ENCODE measurements at regions not wholly inside any gene's neighbourhood (a gene's known extent, or its start where the extent isn't known, plus 50 kb on each side); places are given as distances from the start of the nearest gene placed in this dataset.
A peak's percentile ranks its signal among the peaks of the same experiment; 100 is the strongest.

GRCh38 chr2:65532326-65532725, 99.9 kb upstream of the SPRED2 start:
- no peak for DNase-seq (ENCODE audit: low spot score)

GRCh38 chr2:65530547-65531320, 98.3 kb upstream of the SPRED2 start:
- peak; percentile 52 for DNase-seq (ENCODE audit: low spot score)

- DNase-seq (ENCODE audit: low spot score), result no peak
These were observed 97.0 kb upstream of the SPRED2 start for GRCh38 chr2:65529419-65529818.

GRCh38 chr2:65528241-65528574, 95.8 kb upstream of the SPRED2 start:
- no peak for DNase-seq (ENCODE audit: low spot score)

- no peak for DNase-seq (ENCODE audit: low spot score)
These were observed 95.2 kb upstream of the SPRED2 start for GRCh38 chr2:65527451-65528240.

- no peak for DNase-seq (ENCODE audit: low spot score)
These were observed 93.3 kb upstream of the SPRED2 start for GRCh38 chr2:65525616-65526231.

- DNase-seq (ENCODE audit: low spot score), result no peak
These were observed 90.5 kb upstream of the SPRED2 start for GRCh38 chr2:65522922-65523321.

GRCh38 chr2:65518751-65519150, 86.4 kb upstream of the SPRED2 start:
- peak; percentile 16 for DNase-seq (ENCODE audit: low spot score)

- peak; percentile 54 for DNase-seq (ENCODE audit: low spot score)
These were observed 82.3 kb upstream of the SPRED2 start for GRCh38 chr2:65514555-65515195.

- no peak for DNase-seq (ENCODE audit: low spot score)
These were observed 80.4 kb upstream of the SPRED2 start for GRCh38 chr2:65512783-65513182.

GRCh38 chr2:65511306-65511705, 78.9 kb upstream of the SPRED2 start:
- no peak for DNase-seq (ENCODE audit: low spot score)

GRCh38 chr2:65508225-65508624, 75.8 kb upstream of the SPRED2 start:
- no peak for DNase-seq (ENCODE audit: low spot score)

GRCh38 chr2:65507102-65508069, 75.0 kb upstream of the SPRED2 start:
- no peak for DNase-seq (ENCODE audit: low spot score)

- no peak for DNase-seq (ENCODE audit: low spot score)
These were observed 72.7 kb upstream of the SPRED2 start for GRCh38 chr2:65504814-65505697.

GRCh38 chr2:65504201-65504600, 71.8 kb upstream of the SPRED2 start:
- no peak for DNase-seq (ENCODE audit: low spot score)

GRCh38 chr2:65503746-65504145, 71.3 kb upstream of the SPRED2 start:
- DNase-seq (ENCODE audit: low spot score), result no peak

- no peak for DNase-seq (ENCODE audit: low spot score)
These were observed 69.4 kb upstream of the SPRED2 start for GRCh38 chr2:65501836-65502235.

- no peak for DNase-seq (ENCODE audit: low spot score)
These were observed 68.7 kb upstream of the SPRED2 start for GRCh38 chr2:65501074-65501473.

- DNase-seq (ENCODE audit: low spot score), result no peak
These were observed 68.1 kb upstream of the SPRED2 start for GRCh38 chr2:65500310-65501040.

- DNase-seq (ENCODE audit: low spot score), result no peak
These were observed 66.8 kb upstream of the SPRED2 start for GRCh38 chr2:65499216-65499615.

Data from GM03348 (cell line).